H1 (cell line): ENCODE measurements at regions not wholly inside any gene's neighbourhood (a gene's known extent, or its start where the extent isn't known, plus 50 kb on each side); places are given as distances from the start of the nearest gene placed in this dataset.

Experiments used
- CTCF ChIA-PET: fragments of 300-600 bp; sonication (Branson Sonifier 250); formaldehyde crosslinking; loops from one replicate; lab custom pipeline; 2021; ENCODE audit not compliant: partially characterized antibody; lab: Charles Lee
- POLR2A ChIA-PET: fragments of 300-600 bp; sonication (Branson Sonifier 250); formaldehyde crosslinking; loops from one replicate; lab custom pipeline; 2021; ENCODE audit warnings: inconsistent platforms; ENCODE audit not compliant: partially characterized antibody; lab: Charles Lee
- DNase-seq, 2 experiments: peaks; one replicate each; pipeline versions ENCODE4 v3.0.0 to v3.0.0-alpha.2; 2010 to 2022; ENCODE audit warnings: low spot score in 2 of 2, low read depth in 1 of 2, mixed read lengths in 1 of 2
- FAIRE-seq: peaks from 2 replicates; lab custom pipeline; 2011; peaks lifted over from hg19 to GRCh38; lab: Jason Lieb, UNC
- H2AFZ ChIP-seq: 2 replicates; pipeline ENCODE4 v1.8.1; 2012; ENCODE audit warnings: low read length, inconsistent platforms
- H2AK5ac ChIP-seq: 2 replicates; pipeline ENCODE4 v1.6.1; 2013; ENCODE audit warnings: low read depth, low read length
- H2BK120ac ChIP-seq: replicated peaks from 2 replicates; pipeline ENCODE3; 2013; ENCODE audit warnings: low read depth, low read length, inconsistent platforms
- H2BK12ac ChIP-seq: 2 replicates; pipeline ENCODE4 v1.6.1; 2013; ENCODE audit warnings: low read depth, low read length
- H2BK15ac ChIP-seq: 2 replicates; pipeline ENCODE4 v1.6.1; 2013; ENCODE audit warnings: low read length
- H2BK20ac ChIP-seq: 2 replicates; pipeline ENCODE4 v1.6.1; 2013; ENCODE audit warnings: low read length
- H2BK5ac ChIP-seq: 2 replicates; pipeline ENCODE4 v1.6.1; 2013; ENCODE audit warnings: low read depth, low read length
- H3K14ac ChIP-seq: 2 replicates; pipeline ENCODE4 v1.6.1; 2013; ENCODE audit warnings: inconsistent platforms; ENCODE audit not compliant: insufficient read length
- H3K18ac ChIP-seq: 2 replicates; pipeline ENCODE4 v1.6.1; 2013; ENCODE audit warnings: low read length; ENCODE audit errors: extremely low read depth
- H3K23ac ChIP-seq: 2 replicates; pipeline ENCODE4 v1.6.1; 2013; ENCODE audit warnings: inconsistent platforms; ENCODE audit not compliant: insufficient read length
- H3K23me2 ChIP-seq: 2 replicates; pipeline ENCODE4 v1.6.1; 2013; ENCODE audit warnings: low read depth, low read length
- H3K27ac ChIP-seq: 2 replicates; pipeline ENCODE4 v1.6.1; 2011; ENCODE audit warnings: low read depth, low read length, inconsistent platforms
- H3K27me3 ChIP-seq, 4 experiments: replicated peaks in 1 of 4; 1 replicate in 1 of 4; 2 replicates in 3 of 4; pipeline versions ENCODE4 v1.6.1 to v1.8.1; 2011 to 2013; ENCODE audit warnings: low read length in 3 of 4, mild to moderate bottlenecking in 3 of 4, inconsistent platforms in 2 of 4, mixed read lengths in 2 of 4, moderate library complexity in 1 of 4; ENCODE audit not compliant: control insufficient read depth in 3 of 4, insufficient read depth in 3 of 4; ENCODE audit errors: extremely low read depth in 1 of 4
- H3K36me3 ChIP-seq, 4 experiments: 2 replicates each; pipeline versions ENCODE4 v1.6.1 to v1.8.1; 2011 to 2013; ENCODE audit warnings: mild to moderate bottlenecking in 4 of 4, low read length in 3 of 4, moderate library complexity in 2 of 4, control low read depth in 1 of 4, inconsistent platforms in 1 of 4; ENCODE audit not compliant: insufficient read depth in 4 of 4, control insufficient read depth in 2 of 4
- H3K4ac ChIP-seq: replicated peaks from 2 replicates; pipeline ENCODE3; 2013; ENCODE audit warnings: low read length, low read depth, mixed read lengths, inconsistent platforms; ENCODE audit not compliant: insufficient read length
- H3K4me1 ChIP-seq, 4 experiments: replicated peaks in 1 of 4; 1 replicate in 1 of 4; 2 replicates in 3 of 4; pipeline versions ENCODE4 v1.6.1 to v1.8.1; 2011 to 2013; ENCODE audit warnings: low read length in 3 of 4, inconsistent platforms in 2 of 4, mixed read lengths in 1 of 4; ENCODE audit not compliant: insufficient read depth in 4 of 4, control insufficient read depth in 3 of 4
- H3K4me2 ChIP-seq, 2 experiments: 2 replicates each; pipeline versions ENCODE4 v1.6.1 to v1.8.1; 2011 to 2013; ENCODE audit warnings: low read depth in 2 of 2, low read length in 2 of 2, control low read depth in 1 of 2, inconsistent platforms in 1 of 2, mild to moderate bottlenecking in 1 of 2; ENCODE audit not compliant: insufficient read depth in 1 of 2
- H3K4me3 ChIP-seq, 4 experiments: fragments of 200-600, 300-600 bp in 1 of 4; sonication (generic), shearing (Covaris generic), sonication (Bioruptor Twin) in 1 of 4; 2 replicates each; pipeline versions ENCODE4 v1.5.1 to v1.8.1; 2011 to 2016; ENCODE audit warnings: low read length in 4 of 4, low read depth in 3 of 4, control low read depth in 2 of 4, inconsistent platforms in 2 of 4, mild to moderate bottlenecking in 2 of 4, mixed read lengths in 1 of 4, moderate library complexity in 1 of 4; ENCODE audit not compliant: insufficient read depth in 2 of 4; ENCODE audit errors: extremely low read depth in 1 of 4
- H3K56ac ChIP-seq: replicated peaks from 2 replicates; pipeline ENCODE3; 2013; ENCODE audit warnings: low read depth, mild to moderate bottlenecking, mixed read lengths, low read length, inconsistent platforms; ENCODE audit not compliant: insufficient read length
- H3K79me1 ChIP-seq: 2 replicates; pipeline ENCODE4 v1.6.1; 2013; ENCODE audit warnings: low read depth, low read length, control low read depth
- H3K79me2 ChIP-seq, 2 experiments: 2 replicates each; pipeline versions ENCODE4 v1.6.1 to v1.8.1; 2012 to 2013; ENCODE audit warnings: low read length in 2 of 2, mild to moderate bottlenecking in 2 of 2, inconsistent platforms in 1 of 2; ENCODE audit not compliant: insufficient read depth in 2 of 2, control insufficient read depth in 1 of 2
- H3K9ac ChIP-seq, 4 experiments: replicated peaks in 1 of 4; 1 replicate in 1 of 4; 2 replicates in 3 of 4; pipeline versions ENCODE4 v1.6.1 to v1.8.1; 2011 to 2013; ENCODE audit warnings: low read depth in 3 of 4, low read length in 3 of 4, control low read depth in 2 of 4, mild to moderate bottlenecking in 2 of 4, moderate library complexity in 2 of 4, inconsistent platforms in 1 of 4; ENCODE audit errors: extremely low read depth in 1 of 4
- H3K9me3 ChIP-seq, 2 experiments: 2 replicates each; pipeline versions ENCODE4 v1.6.1 to v1.8.1; 2012 to 2013; ENCODE audit warnings: mild to moderate bottlenecking in 2 of 2, moderate library complexity in 2 of 2, control low read depth in 1 of 2, inconsistent platforms in 1 of 2, low read depth in 1 of 2, low read length in 1 of 2, mixed read lengths in 1 of 2; ENCODE audit not compliant: insufficient read depth in 2 of 2
- H4K20me1 ChIP-seq, 2 experiments: replicated peaks in 1 of 2; 2 replicates each; pipeline versions ENCODE3 to v1.8.1; 2011 to 2013; ENCODE audit warnings: inconsistent platforms in 2 of 2, low read length in 2 of 2, mild to moderate bottlenecking in 1 of 2; ENCODE audit not compliant: insufficient read depth in 2 of 2, control insufficient read depth in 1 of 2
- H4K5ac ChIP-seq: 2 replicates; pipeline ENCODE4 v1.6.1; 2013; ENCODE audit warnings: low read length, low read depth, mixed read lengths, inconsistent platforms; ENCODE audit not compliant: insufficient read length
- H4K8ac ChIP-seq: 2 replicates; pipeline ENCODE4 v1.8.0; 2013; ENCODE audit warnings: mild to moderate bottlenecking, moderate library complexity, low read length, inconsistent platforms; ENCODE audit not compliant: insufficient read depth; ENCODE audit errors: extremely low read depth
- H4K91ac ChIP-seq: replicated peaks from 2 replicates; pipeline ENCODE3; 2013; ENCODE audit warnings: low read length, mixed read lengths, inconsistent platforms; ENCODE audit not compliant: insufficient read length
- POLR2A ChIP-seq, 2 experiments: IDR thresholded peaks; 1 replicate in 1 of 2; 2 replicates in 1 of 2; pipeline ENCODE4 v1.6.1; 2011; ENCODE audit warnings: low read depth in 2 of 2, low read length in 2 of 2, mild to moderate bottlenecking in 2 of 2; ENCODE audit errors: control extremely low read depth in 1 of 2
- RAD21 ChIP-seq, 2 experiments: IDR thresholded peaks in 1 of 2; conservative IDR thresholded peaks in 1 of 2; 2 replicates each; pipeline ENCODE4 v1.6.1; 2011; ENCODE audit warnings: low read depth in 2 of 2, low read length in 2 of 2, improper control_type of control experiment in 1 of 2, inconsistent platforms in 1 of 2, mild to moderate bottlenecking in 1 of 2, moderate library complexity in 1 of 2
- SIN3A ChIP-seq, 2 experiments: IDR thresholded peaks in 1 of 2; conservative IDR thresholded peaks in 1 of 2; 2 replicates each; pipeline ENCODE4 v1.6.1; 2011 to 2012; ENCODE audit warnings: low read length in 2 of 2, improper control_type of control experiment in 1 of 2, low read depth in 1 of 2, mild to moderate bottlenecking in 1 of 2
- SRF ChIP-seq: IDR thresholded peaks from 2 replicates; pipeline ENCODE4 v1.6.1; 2011; ENCODE audit warnings: mild to moderate bottlenecking, low read depth, low read length, moderate library complexity
- WGBS, 2 experiments: shearing (Covaris generic) in 1 of 2; methylation state at CpG; one replicate each; pipeline versions ENCODE4 v1.1.6 to v1.1.7; 2013 to 2015; ENCODE audit warnings: low lambda C conversion rate in 2 of 2, mixed read lengths in 2 of 2, inconsistent platforms in 1 of 2, low coverage in 1 of 2, missing lambda C conversion rate in 1 of 2; ENCODE audit not compliant: insufficient replicate concordance in 2 of 2, insufficient coverage in 1 of 2, insufficient read length in 1 of 2; ENCODE audit errors: extremely low coverage in 1 of 2, missing lambda C conversion rate in 1 of 2; 5-methylcytosine and 5-hydroxymethylcytosine counted together
- TF ChIP-seq, protein P1 (sequence below), 3 experiments: IDR thresholded peaks; 1 replicate in 2 of 3; 2 replicates in 1 of 3; pipeline versions ENCODE4 v1.5.1 to v1.6.1; 2011; ENCODE audit warnings: low read length in 3 of 3, mild to moderate bottlenecking in 3 of 3, inconsistent platforms in 2 of 3, low read depth in 1 of 3, moderate library complexity in 1 of 3; ENCODE audit not compliant: insufficient read depth in 1 of 3; ENCODE audit errors: control extremely low read depth in 1 of 3
- TF ChIP-seq, protein P2 (sequence below): IDR thresholded peaks from 2 replicates; pipeline ENCODE4 v1.6.1; 2012; ENCODE audit warnings: low read length, inconsistent platforms

DNA sequence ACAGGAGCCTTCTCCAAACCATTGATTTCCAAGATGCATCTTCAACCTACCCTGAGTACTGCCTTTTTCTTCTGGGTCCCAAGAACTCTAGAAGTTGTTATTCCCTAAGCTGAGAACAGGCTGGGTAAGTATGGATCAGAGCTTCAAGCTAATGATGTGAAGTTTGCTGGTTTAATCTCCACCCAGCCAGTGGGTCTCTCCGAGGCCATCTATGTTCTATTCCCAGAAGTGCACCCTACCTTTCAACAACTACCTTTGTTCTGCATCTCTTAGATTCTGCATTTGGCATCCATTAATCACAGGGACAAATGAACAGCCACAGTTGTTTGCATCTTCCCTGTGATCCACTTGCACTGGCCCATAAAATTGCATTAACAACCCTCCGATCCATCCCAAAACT is 246.2 kb downstream of the HIVEP2 start:
- no peak overlapping the region for H3K18ac ChIP-seq
- H2BK12ac ChIP-seq, result no peak overlapping the region
- DNase-seq, result no peak
- no peak overlapping the region for H2AK5ac ChIP-seq
- 84% methylated on average over 2 of the region's 2 CpGs; no CpG with 5 or more reads in 1 of the 2 experiments for WGBS, 2 experiments
- no peak overlapping the region for H2BK120ac ChIP-seq
- H3K4ac ChIP-seq, result no peak overlapping the region
- H3K9me3 ChIP-seq, result no peaks in the 10 kb centered on the region
- H3K4me3 ChIP-seq, result no peak overlapping the region
- no peak overlapping the region for H3K23ac ChIP-seq
- H4K8ac ChIP-seq, result no peak overlapping the region
- ChIA-PET CTCF (interaction anchor here (0.7 to 4.3 kb wide), 25 partner anchors 9 to 728 kb away, joined by 3 to 24 read pairs (median 4); no protein-coding TSS in a partner anchor), POLR2A (interaction anchor here (0.5 to 0.6 kb wide), 2 partner anchors 24 to 308 kb away, joined by 3 to 4 read pairs; no protein-coding TSS in a partner anchor)
- H3K27me3 ChIP-seq, result peaks cover 0 to 1% (median 0%) of the 10 kb centered on the region in 4 experiments; a peak in 1 of 7 replicates
- no peak overlapping the region for H3K27ac ChIP-seq
- H4K5ac ChIP-seq, result no peak overlapping the region
- peak; percentile 76 for FAIRE-seq
- H4K91ac ChIP-seq, result no peak overlapping the region
- H3K36me3 ChIP-seq, result no peaks in the 10 kb centered on the region
- no peak overlapping the region for H3K4me2 ChIP-seq
- TF ChIP-seq POLR2A (IDR thresholded peaks at IDR 0.05; ENCODE audit: control extremely low read depth in 1 of 2, low read depth in 2 of 2, low read length in 2 of 2), result no peak
- TF ChIP-seq, protein P1, sequence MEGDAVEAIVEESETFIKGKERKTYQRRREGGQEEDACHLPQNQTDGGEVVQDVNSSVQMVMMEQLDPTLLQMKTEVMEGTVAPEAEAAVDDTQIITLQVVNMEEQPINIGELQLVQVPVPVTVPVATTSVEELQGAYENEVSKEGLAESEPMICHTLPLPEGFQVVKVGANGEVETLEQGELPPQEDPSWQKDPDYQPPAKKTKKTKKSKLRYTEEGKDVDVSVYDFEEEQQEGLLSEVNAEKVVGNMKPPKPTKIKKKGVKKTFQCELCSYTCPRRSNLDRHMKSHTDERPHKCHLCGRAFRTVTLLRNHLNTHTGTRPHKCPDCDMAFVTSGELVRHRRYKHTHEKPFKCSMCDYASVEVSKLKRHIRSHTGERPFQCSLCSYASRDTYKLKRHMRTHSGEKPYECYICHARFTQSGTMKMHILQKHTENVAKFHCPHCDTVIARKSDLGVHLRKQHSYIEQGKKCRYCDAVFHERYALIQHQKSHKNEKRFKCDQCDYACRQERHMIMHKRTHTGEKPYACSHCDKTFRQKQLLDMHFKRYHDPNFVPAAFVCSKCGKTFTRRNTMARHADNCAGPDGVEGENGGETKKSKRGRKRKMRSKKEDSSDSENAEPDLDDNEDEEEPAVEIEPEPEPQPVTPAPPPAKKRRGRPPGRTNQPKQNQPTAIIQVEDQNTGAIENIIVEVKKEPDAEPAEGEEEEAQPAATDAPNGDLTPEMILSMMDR (IDR thresholded peaks at IDR 0.05; ENCODE audit: control extremely low read depth in 1 of 3, insufficient read depth in 1 of 3, low read depth in 1 of 3, low read length in 3 of 3), result peak in 2 of 3 experiments; percentile 30 to 42; a peak in 3 of 4 replicates
- TF ChIP-seq, protein P2, sequence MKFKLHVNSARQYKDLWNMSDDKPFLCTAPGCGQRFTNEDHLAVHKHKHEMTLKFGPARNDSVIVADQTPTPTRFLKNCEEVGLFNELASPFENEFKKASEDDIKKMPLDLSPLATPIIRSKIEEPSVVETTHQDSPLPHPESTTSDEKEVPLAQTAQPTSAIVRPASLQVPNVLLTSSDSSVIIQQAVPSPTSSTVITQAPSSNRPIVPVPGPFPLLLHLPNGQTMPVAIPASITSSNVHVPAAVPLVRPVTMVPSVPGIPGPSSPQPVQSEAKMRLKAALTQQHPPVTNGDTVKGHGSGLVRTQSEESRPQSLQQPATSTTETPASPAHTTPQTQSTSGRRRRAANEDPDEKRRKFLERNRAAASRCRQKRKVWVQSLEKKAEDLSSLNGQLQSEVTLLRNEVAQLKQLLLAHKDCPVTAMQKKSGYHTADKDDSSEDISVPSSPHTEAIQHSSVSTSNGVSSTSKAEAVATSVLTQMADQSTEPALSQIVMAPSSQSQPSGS, result no peak
- no peak for TF ChIP-seq SIN3A (conservative IDR thresholded peaks at IDR 0.05 in 1 of 2, IDR thresholded peaks at IDR 0.05 in 1 of 2; ENCODE audit: low read depth in 1 of 2, low read length in 2 of 2)
- no peak for TF ChIP-seq SRF
- peak; percentile 28 to 39 for TF ChIP-seq RAD21 (IDR thresholded peaks at IDR 0.05 in 1 of 2, conservative IDR thresholded peaks at IDR 0.05 in 1 of 2; ENCODE audit: low read depth in 2 of 2, low read length in 2 of 2)
- no peak overlapping the region for H2BK20ac ChIP-seq
- peaks cover 2% of the 10 kb centered on the region; the same call in 1 of the 2 replicates for H3K23me2 ChIP-seq
- no peaks in the 10 kb centered on the region for H3K79me1 ChIP-seq
- no peak overlapping the region for H3K14ac ChIP-seq
- no peak overlapping the region for H3K9ac ChIP-seq
- H2BK15ac ChIP-seq, result no peak overlapping the region
- no peaks in the 10 kb centered on the region for H3K79me2 ChIP-seq
- H2AFZ ChIP-seq, result no peak overlapping the region
- no peaks in the 10 kb centered on the region for H4K20me1 ChIP-seq
- H3K4me1 ChIP-seq, result peaks cover 2 to 8% (median 5%) of the 10 kb centered on the region in 4 experiments; a peak in 3 of 7 replicates
- no peak overlapping the region for H3K56ac ChIP-seq
- H2BK5ac ChIP-seq, result no peak overlapping the region
